GM12878 (cell line): ENCODE measurements at regions not wholly inside any gene's neighbourhood (a gene's known extent, or its start where the extent isn't known, plus 50 kb on each side); places are given as distances from the start of the nearest gene placed in this dataset.

Source experiments
- ATAC-seq: fragments of 200-7000 bp; cut with Tn5 transposase; 3 replicates; pipeline ENCODE4 v1.9.1; 2020; ENCODE audit warnings: mild to moderate bottlenecking, moderate library complexity
- BruUV-seq: library from RNA; stranded (reverse); fragments of 400-500 nt; replicated peaks from 2 replicates; lab custom pipeline; 2021; lab: Mats Ljungman, UMichigan
- CTCF ChIA-PET: fragments of 300-600 bp; sonication (Branson Sonifier 250); formaldehyde crosslinking; extraction: SDS; loops from one replicate; lab custom pipeline; 2021; ENCODE audit warnings: inconsistent platforms; lab: Yijun Ruan, JAX
- POLR2A ChIA-PET: fragments of 350-600 bp; formaldehyde crosslinking; extraction: SDS; loops from one replicate; lab custom pipeline; 2021; ENCODE audit warnings: inconsistent platforms; lab: Charles Lee
- RAD21 ChIA-PET: fragments of 300-600 bp; sonication (Branson Sonifier 250); formaldehyde crosslinking; loops from one replicate; lab custom pipeline; 2023; ENCODE audit warnings: antibody characterized with exemption; ENCODE audit not compliant: unreplicated experiment; lab: Charles Lee
- SMC1A ChIA-PET: fragments of 300-600 bp; sonication (Branson Sonifier 250); formaldehyde crosslinking; loops from one replicate; lab custom pipeline; 2023; ENCODE audit not compliant: unreplicated experiment, uncharacterized antibody; lab: Charles Lee
- DNase-seq: peaks from one replicate; pipeline ENCODE4 v3.0.0-alpha.2; 2011; ENCODE audit warnings: low read depth, low spot score
- FAIRE-seq: peaks from 3 replicates; lab custom pipeline; 2011; peaks lifted over from hg19 to GRCh38; lab: Jason Lieb, UNC
- H2AFZ ChIP-seq: 2 replicates; pipeline ENCODE4 v1.6.0; 2011; ENCODE audit warnings: low read depth, low read length, control low read depth; ENCODE audit not compliant: control insufficient read depth
- H3K27ac ChIP-seq: 2 replicates; pipeline ENCODE4 v1.5.1; 2011; ENCODE audit warnings: control low read depth; ENCODE audit not compliant: control insufficient read depth, insufficient read depth
- H3K27me3 ChIP-seq, 2 experiments: replicated peaks in 1 of 2; 2 replicates each; pipeline versions ENCODE4 v1.6.0 to v1.6.1; 2011; ENCODE audit warnings: low read length in 1 of 2; ENCODE audit not compliant: control insufficient read depth in 2 of 2, insufficient read depth in 2 of 2
- H3K36me3 ChIP-seq, 2 experiments: 2 replicates each; pipeline ENCODE4 v1.5.1; 2011; ENCODE audit warnings: low read length in 1 of 2; ENCODE audit not compliant: control insufficient read depth in 2 of 2, insufficient read depth in 2 of 2
- H3K4me1 ChIP-seq: 2 replicates; pipeline ENCODE4 v1.6.1; 2011; ENCODE audit warnings: mild to moderate bottlenecking, low read length, moderate library complexity, mixed read lengths; ENCODE audit not compliant: control insufficient read depth, insufficient read depth
- H3K4me2 ChIP-seq: 2 replicates; pipeline ENCODE4 v1.6.0; 2011; ENCODE audit warnings: control low read depth; ENCODE audit not compliant: control insufficient read depth, insufficient read depth
- H3K4me3 ChIP-seq: fragments of 200-600 bp; sonication (generic); 2 replicates; pipeline ENCODE4 v1.5.1; 2016
- H3K79me2 ChIP-seq: 2 replicates; pipeline ENCODE4 v1.6.0; 2011; ENCODE audit warnings: low read length; ENCODE audit not compliant: control insufficient read depth, insufficient read depth
- H3K9ac ChIP-seq: 2 replicates; pipeline ENCODE4 v1.8.0; 2011; ENCODE audit warnings: low read length, control low read depth, mixed read lengths; ENCODE audit not compliant: control insufficient read depth, insufficient read depth
- H3K9me3 ChIP-seq: replicated peaks from 3 replicates; pipeline ENCODE4 v1.5.1; 2011; ENCODE audit warnings: mild to moderate bottlenecking, low read length; ENCODE audit not compliant: control insufficient read depth, insufficient read depth
- H4K20me1 ChIP-seq: 2 replicates; pipeline ENCODE4 v1.6.0; 2011; ENCODE audit not compliant: control insufficient read depth, insufficient read depth
- ATF3 ChIP-seq: IDR thresholded peaks from 2 replicates; pipeline ENCODE4 v1.6.1; 2011; ENCODE audit warnings: low read depth, mild to moderate bottlenecking, low read length, moderate library complexity, borderline replicate concordance; ENCODE audit errors: extremely low read depth
- CEBPZ ChIP-seq: fragments of 150-350 bp; IDR thresholded peaks from 2 replicates; pipeline ENCODE4 v1.6.1; 2016; ENCODE audit warnings: low read depth, low read length
- JUND ChIP-seq: IDR thresholded peaks from 2 replicates; pipeline ENCODE4 v1.6.1; 2012; ENCODE audit warnings: low read depth, mild to moderate bottlenecking, low read length, improper control_type of control experiment, moderate library complexity
- KLF5 ChIP-seq: fragments of 450-650 bp; IDR thresholded peaks from 2 replicates; pipeline ENCODE4 v1.6.1; 2014; ENCODE audit warnings: mild to moderate bottlenecking; ENCODE audit not compliant: partially characterized antibody
- LARP7 ChIP-seq: fragments of 450-650 bp; IDR thresholded peaks from 2 replicates; pipeline ENCODE4 v1.6.1; 2017; ENCODE audit warnings: mild to moderate bottlenecking
- NBN ChIP-seq: fragments of 450-650 bp; IDR thresholded peaks from 2 replicates; pipeline ENCODE4 v1.6.1; 2016
- NFXL1 ChIP-seq: fragments of 450-650 bp; IDR thresholded peaks from 2 replicates; pipeline ENCODE4 v1.6.1; 2017; ENCODE audit warnings: antibody characterized with exemption, mild to moderate bottlenecking, borderline replicate concordance
- NFYB ChIP-seq: IDR thresholded peaks from 2 replicates; pipeline ENCODE4 v1.6.1; 2011; ENCODE audit warnings: low read depth, mild to moderate bottlenecking, low read length, improper control_type of control experiment, moderate library complexity; ENCODE audit not compliant: insufficient read depth
- RFX5 ChIP-seq: IDR thresholded peaks from 2 replicates; pipeline ENCODE4 v1.6.1; 2011; ENCODE audit warnings: low read depth, low read length, improper control_type of control experiment
- SMAD1 ChIP-seq: fragments of 450-650 bp; IDR thresholded peaks from 2 replicates; pipeline ENCODE4 v1.6.1; 2018; ENCODE audit warnings: mild to moderate bottlenecking, low read depth; ENCODE audit not compliant: partially characterized antibody
- WGBS: methylation state at CpG from one replicate; pipeline ENCODE4 v1.1.6; 2016; ENCODE audit warnings: low lambda C conversion rate; ENCODE audit not compliant: insufficient replicate concordance, insufficient coverage; ENCODE audit errors: missing lambda C conversion rate; 5-methylcytosine and 5-hydroxymethylcytosine counted together
- in situ Hi-C: fragments of 300-500 bp; cut with MboI; formaldehyde crosslinking; loops from 9 replicates; pipeline ENCODE4 v1.14.3; 2018; ENCODE audit warnings: mixed read lengths
- intact Hi-C: fragments of 100-400 bp; cut with micrococcal nuclease; formaldehyde crosslinking; loops from one replicate; pipeline ENCODE4 v1.14.2; 2022; ENCODE audit not compliant: unreplicated experiment
- TF ChIP-seq, protein P1 (sequence below): fragments of 450-650 bp; IDR thresholded peaks from 2 replicates; pipeline ENCODE4 v1.6.1; 2017; ENCODE audit warnings: antibody characterized with exemption, mild to moderate bottlenecking, moderate library complexity

DNA sequence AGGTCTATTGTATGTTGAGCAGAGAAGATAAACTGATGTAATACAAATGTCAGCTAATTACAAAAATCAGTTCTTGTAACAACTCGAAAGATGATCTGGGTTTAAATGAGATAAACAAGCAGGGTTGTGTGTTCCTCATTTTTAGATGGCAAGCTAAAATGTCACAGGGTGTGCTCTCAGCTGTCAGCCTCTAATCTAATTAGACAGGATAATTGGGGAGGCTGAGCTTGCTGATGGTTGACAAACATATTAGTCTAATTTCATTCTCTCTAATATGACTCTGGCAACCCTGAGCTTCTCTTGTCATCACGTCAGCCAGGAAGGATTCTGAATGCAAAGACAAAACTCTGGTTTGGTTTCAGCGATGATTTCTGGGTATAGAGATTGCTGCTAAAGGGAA, 335.3 kb upstream of the KAZN start:
- H3K4me2 ChIP-seq, result no peak overlapping the region
- CTCF ChIA-PET, result no interaction called here
- ATAC-seq (no peak), FAIRE-seq (no peak), DNase-seq (no peak)
- no peak overlapping the region for H3K27ac ChIP-seq
- POLR2A ChIA-PET, result no interaction called here
- H3K9me3 ChIP-seq, result no peaks in the 10 kb centered on the region
- H3K27me3 ChIP-seq, result no peaks in the 10 kb centered on the region
- RAD21 ChIA-PET, result no interaction called here
- 17% methylated on average over 3 of the region's 3 CpGs for WGBS
- SMC1A ChIA-PET, result interaction anchor here (1.2 kb wide), 1 partner anchor 42 kb away, joined by 4 read pairs; no protein-coding TSS in a partner anchor
- TF ChIP-seq KLF5, result no peak
- no peak for TF ChIP-seq NFXL1
- TF ChIP-seq ATF3, result no peak
- TF ChIP-seq, protein P1, sequence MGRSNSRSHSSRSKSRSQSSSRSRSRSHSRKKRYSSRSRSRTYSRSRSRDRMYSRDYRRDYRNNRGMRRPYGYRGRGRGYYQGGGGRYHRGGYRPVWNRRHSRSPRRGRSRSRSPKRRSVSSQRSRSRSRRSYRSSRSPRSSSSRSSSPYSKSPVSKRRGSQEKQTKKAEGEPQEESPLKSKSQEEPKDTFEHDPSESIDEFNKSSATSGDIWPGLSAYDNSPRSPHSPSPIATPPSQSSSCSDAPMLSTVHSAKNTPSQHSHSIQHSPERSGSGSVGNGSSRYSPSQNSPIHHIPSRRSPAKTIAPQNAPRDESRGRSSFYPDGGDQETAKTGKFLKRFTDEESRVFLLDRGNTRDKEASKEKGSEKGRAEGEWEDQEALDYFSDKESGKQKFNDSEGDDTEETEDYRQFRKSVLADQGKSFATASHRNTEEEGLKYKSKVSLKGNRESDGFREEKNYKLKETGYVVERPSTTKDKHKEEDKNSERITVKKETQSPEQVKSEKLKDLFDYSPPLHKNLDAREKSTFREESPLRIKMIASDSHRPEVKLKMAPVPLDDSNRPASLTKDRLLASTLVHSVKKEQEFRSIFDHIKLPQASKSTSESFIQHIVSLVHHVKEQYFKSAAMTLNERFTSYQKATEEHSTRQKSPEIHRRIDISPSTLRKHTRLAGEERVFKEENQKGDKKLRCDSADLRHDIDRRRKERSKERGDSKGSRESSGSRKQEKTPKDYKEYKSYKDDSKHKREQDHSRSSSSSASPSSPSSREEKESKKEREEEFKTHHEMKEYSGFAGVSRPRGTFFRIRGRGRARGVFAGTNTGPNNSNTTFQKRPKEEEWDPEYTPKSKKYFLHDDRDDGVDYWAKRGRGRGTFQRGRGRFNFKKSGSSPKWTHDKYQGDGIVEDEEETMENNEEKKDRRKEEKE, result no peak
- TF ChIP-seq NBN, result no peak
- no peak for TF ChIP-seq NFYB
- no peak for TF ChIP-seq LARP7
- TF ChIP-seq SMAD1, result no peak
- TF ChIP-seq CEBPZ, result no peak
- no peak for TF ChIP-seq RFX5
- TF ChIP-seq JUND, result no peak
- H3K4me1 ChIP-seq, result no peaks in the 10 kb centered on the region
- no peak overlapping the region for H2AFZ ChIP-seq
- no peak overlapping the region for H3K9ac ChIP-seq
- H4K20me1 ChIP-seq, result no peaks in the 10 kb centered on the region
- BruUV-seq, result no TSS peak
- intact Hi-C loops (no loop called here), in situ Hi-C loops (no loop called here)
- no peaks in the 10 kb centered on the region for H3K36me3 ChIP-seq
- no peak overlapping the region for H3K4me3 ChIP-seq
- no peaks in the 10 kb centered on the region for H3K79me2 ChIP-seq
